GM12892 (cell line): ENCODE measurements at regions not wholly inside any gene's neighbourhood (a gene's known extent, or its start where the extent isn't known, plus 50 kb on each side); places are given as distances from the start of the nearest gene placed in this dataset.

Source experiments
- POLR2A ChIP-seq: IDR thresholded peaks from 2 replicates; pipeline ENCODE4 v1.6.1; 2011; ENCODE audit warnings: low read depth, low read length, control low read depth
- POLR2AphosphoS5 ChIP-seq: IDR thresholded peaks from 2 replicates; pipeline ENCODE4 v1.6.1; 2011; ENCODE audit warnings: low read depth, low read length, control low read depth

DNA sequence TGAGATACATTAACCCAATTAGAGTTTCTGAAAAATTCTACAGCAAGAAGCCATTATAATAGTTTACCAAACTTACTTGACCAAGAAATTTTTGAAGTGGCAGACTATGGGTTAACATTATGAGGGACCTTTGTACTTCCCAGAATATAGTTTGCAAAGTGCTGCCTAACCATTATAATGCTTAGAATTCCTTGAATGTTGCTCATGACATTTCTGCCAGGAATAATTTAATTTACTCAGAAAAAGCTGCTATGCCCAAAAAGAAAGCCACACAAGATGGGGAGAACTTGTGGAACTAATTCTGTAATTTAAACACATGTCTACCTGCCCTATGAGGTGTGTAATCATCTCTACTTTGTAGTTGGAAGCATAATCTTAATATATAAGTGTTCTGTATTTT is 58.1 kb upstream of the MYCBP2 start:
- TF ChIP-seq POLR2A (no peak), POLR2AphosphoS5 (no peak)
